HG03439 (cell line): ENCODE measurements at regions not wholly inside any gene's neighbourhood (a gene's known extent, or its start where the extent isn't known, plus 50 kb on each side); places are given as distances from the start of the nearest gene placed in this dataset.
"Not testable (repeated sequence)": the region's sequence is repeated elsewhere in the genome, so short reads cannot be mapped to it uniquely, and the experiment has no call there.

Source experiments
- ATAC-seq: cut with Tn5 transposase; IDR thresholded peaks from one replicate; pipeline ENCODE4 v1.9.1; 2021; ENCODE audit warnings: mild to moderate bottlenecking, moderate library complexity; ENCODE audit not compliant: unreplicated experiment

GRCh38 chr14:106605548-106606448 lies 1079.4 kb downstream of the TMEM121 start:
- ATAC-seq: no peak

GRCh38 chr14:106606936-106607335 lies 1080.6 kb downstream of the TMEM121 start:
- ATAC-seq: no peak

GRCh38 chr14:106610691-106611090 lies 1084.3 kb downstream of the TMEM121 start:
- no peak for ATAC-seq

- no peak for ATAC-seq
These were observed 1086.9 kb downstream of the TMEM121 start for GRCh38 chr14:106613256-106613655.

GRCh38 chr14:106618471-106618951 lies 1092.1 kb downstream of the TMEM121 start:
- ATAC-seq: not testable (repeated sequence)

GRCh38 chr14:106619606-106620005 lies 1093.2 kb downstream of the TMEM121 start:
- no peak for ATAC-seq

- no peak for ATAC-seq
These were observed 1094.0 kb downstream of the TMEM121 start for GRCh38 chr14:106620368-106620767.

GRCh38 chr14:106622200-106622745 lies 1095.9 kb downstream of the TMEM121 start:
- ATAC-seq: no peak

- ATAC-seq: no peak
These were observed 1098.8 kb downstream of the TMEM121 start for GRCh38 chr14:106625186-106625585.

GRCh38 chr14:106626469-106626868 lies 1100.1 kb downstream of the TMEM121 start:
- not testable (repeated sequence) for ATAC-seq

- ATAC-seq: not testable (repeated sequence)
These were observed 1100.7 kb downstream of the TMEM121 start for GRCh38 chr14:106626942-106627588.

GRCh38 chr14:106631879-106632278 lies 1105.5 kb downstream of the TMEM121 start:
- no peak for ATAC-seq

GRCh38 chr14:106633721-106634120 lies 1107.3 kb downstream of the TMEM121 start:
- no peak for ATAC-seq

- ATAC-seq: no peak
These were observed 1109.2 kb downstream of the TMEM121 start for GRCh38 chr14:106635569-106635968.

- not testable (repeated sequence) for ATAC-seq
These were observed 1112.5 kb downstream of the TMEM121 start for GRCh38 chr14:106638786-106639452.

GRCh38 chr14:106642090-106642489 lies 1115.7 kb downstream of the TMEM121 start:
- no peak for ATAC-seq

- not testable (repeated sequence) for ATAC-seq
These were observed 1116.6 kb downstream of the TMEM121 start for GRCh38 chr14:106642971-106643370.

GRCh38 chr14:106648874-106649273 lies 1122.5 kb downstream of the TMEM121 start:
- not testable (repeated sequence) for ATAC-seq

- no peak for ATAC-seq
These were observed 1124.6 kb downstream of the TMEM121 start for GRCh38 chr14:106651016-106651415.

- ATAC-seq: no peak
These were observed 1126.1 kb downstream of the TMEM121 start for GRCh38 chr14:106652494-106652893.

- ATAC-seq: no peak
These were observed 1131.1 kb downstream of the TMEM121 start for GRCh38 chr14:106657460-106657859.
